GM12865 (cell line): ENCODE measurements at regions not wholly inside any gene's neighbourhood (a gene's known extent, or its start where the extent isn't known, plus 50 kb on each side); places are given as distances from the start of the nearest gene placed in this dataset.

Experiments used
- DNase-seq: peaks from one replicate; pipeline ENCODE4 v3.0.0; 2010; ENCODE audit warnings: low read depth
- H3K4me3 ChIP-seq: 2 replicates; pipeline ENCODE4 v1.5.1; 2011; ENCODE audit warnings: mild to moderate bottlenecking, low read depth, low read length, control low read depth
- CTCF ChIP-seq: IDR thresholded peaks from 2 replicates; pipeline ENCODE4 v1.5.1; 2011; ENCODE audit warnings: low read length, control low read depth, low read depth, inconsistent platforms; ENCODE audit not compliant: insufficient read depth; ENCODE audit errors: missing control alignments

GRCh38 chr5:27276119-27276518 is 237.7 kb upstream of the CDH9 start:
- no peak overlapping the region for H3K4me3 ChIP-seq
- no peak for DNase-seq
- TF ChIP-seq CTCF: no peak

- no peak for TF ChIP-seq CTCF
Measured at GRCh38 chr5:27275345-27275744, 237.0 kb upstream of the CDH9 start.

GRCh38 chr5:27269766-27270165 is 231.4 kb upstream of the CDH9 start:
- no peak for DNase-seq
- no peak for TF ChIP-seq CTCF
- no peak overlapping the region for H3K4me3 ChIP-seq

More at GRCh38 chr5:27275345-27275744, 237.0 kb upstream of the CDH9 start:
- H3K4me3 ChIP-seq: no peak overlapping the region
- no peak for DNase-seq

- no peak for DNase-seq
- no peak for TF ChIP-seq CTCF
Measured at GRCh38 chr5:27267209-27267824, 228.9 kb upstream of the CDH9 start.

GRCh38 chr5:27266184-27266583 is 227.8 kb upstream of the CDH9 start:
- no peak overlapping the region for H3K4me3 ChIP-seq
- DNase-seq: no peak
- no peak for TF ChIP-seq CTCF

More at GRCh38 chr5:27267209-27267824, 228.9 kb upstream of the CDH9 start:
- H3K4me3 ChIP-seq: no peak overlapping the region

GRCh38 chr5:27257696-27258095 is 219.3 kb upstream of the CDH9 start:
- TF ChIP-seq CTCF: no peak

GRCh38 chr5:27252911-27253310 is 214.5 kb upstream of the CDH9 start:
- no peak for TF ChIP-seq CTCF
- DNase-seq: peak; percentile 2
- no peak overlapping the region for H3K4me3 ChIP-seq

More at GRCh38 chr5:27257696-27258095, 219.3 kb upstream of the CDH9 start:
- no peak overlapping the region for H3K4me3 ChIP-seq
- no peak for DNase-seq
